ENCODE measurements at regions not wholly inside any gene's neighbourhood (a gene's known extent, or its start where the extent isn't known, plus 50 kb on each side); places are given as distances from the start of the nearest gene placed in this dataset.

DNA sequence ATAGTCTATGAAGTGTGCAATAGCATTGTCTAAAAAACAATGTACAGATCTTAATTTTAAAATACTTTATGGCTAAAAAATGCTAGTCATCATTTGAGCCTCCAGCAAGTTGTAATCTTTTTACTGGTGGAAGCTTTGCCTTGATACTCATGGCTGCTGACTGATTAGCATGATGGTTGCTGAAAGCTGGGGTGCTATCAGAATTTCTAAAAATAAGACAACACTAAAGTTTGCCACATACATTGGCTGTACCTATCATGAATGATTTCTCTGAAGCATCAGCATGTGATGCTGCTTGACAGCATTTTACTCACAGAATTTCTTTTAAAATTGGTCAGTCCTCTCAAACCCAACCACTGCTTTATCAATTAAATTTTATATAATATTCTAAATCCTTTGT, 101.5 kb upstream of the TMEM168 start:
- no peak overlapping the region for H3K4me3 ChIP-seq (ENCODE audit: low read length)
- DNase-seq (ENCODE audit: low read depth, low spot score): no peak

DNA sequence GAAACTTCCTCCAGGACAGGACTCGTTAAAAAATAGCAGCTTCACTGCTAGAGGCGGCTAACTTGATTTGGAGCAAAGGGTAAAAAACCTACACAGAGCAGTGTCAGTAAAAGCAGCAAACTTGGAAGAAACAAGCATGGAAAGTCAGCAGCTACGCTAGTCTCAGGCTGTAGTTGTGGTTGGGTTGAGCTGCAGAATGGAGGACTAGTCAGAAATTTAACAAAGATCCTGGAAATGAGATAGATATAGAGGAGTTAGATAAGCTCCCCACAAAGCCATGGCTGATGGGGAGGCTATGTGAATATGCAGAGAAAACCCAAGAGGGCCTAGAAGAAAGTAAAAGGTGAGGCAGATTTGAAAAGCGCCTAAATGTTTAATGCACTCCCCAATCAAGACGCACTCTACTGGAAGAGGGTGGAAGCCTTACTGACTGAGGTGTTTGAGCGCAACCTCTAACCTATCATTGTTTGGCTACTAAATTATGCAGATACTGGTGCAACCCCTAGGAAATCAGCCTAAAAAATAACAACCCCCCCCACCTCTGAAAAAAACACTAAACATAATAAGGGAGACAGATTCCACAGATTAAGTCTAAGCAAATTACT, 99.7 kb upstream of the TMEM168 start:
- DNase-seq (ENCODE audit: low read depth, low spot score): no peak
- H3K4me3 ChIP-seq (ENCODE audit: low read length): no peak overlapping the region

DNA sequence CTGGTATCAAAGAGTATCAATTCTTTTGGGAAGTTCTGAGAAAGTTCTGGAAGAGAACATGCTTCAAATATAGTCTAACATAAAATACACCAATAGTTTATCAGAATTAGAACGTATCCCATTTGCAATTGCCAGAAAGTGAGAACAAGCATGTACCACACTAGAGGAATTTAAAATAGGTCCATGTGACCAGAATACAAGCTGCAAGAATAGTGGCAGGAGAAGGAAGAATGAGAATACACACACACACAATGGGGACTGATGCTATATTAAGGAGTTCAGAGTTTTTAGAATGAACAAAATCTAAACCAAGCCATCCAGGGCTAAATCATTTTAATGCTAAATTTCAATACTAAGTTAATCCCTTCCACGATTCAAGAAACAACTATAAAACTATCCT, 99.1 kb upstream of the TMEM168 start:
- no peak overlapping the region for H3K4me3 ChIP-seq (ENCODE audit: low read length)

DNA sequence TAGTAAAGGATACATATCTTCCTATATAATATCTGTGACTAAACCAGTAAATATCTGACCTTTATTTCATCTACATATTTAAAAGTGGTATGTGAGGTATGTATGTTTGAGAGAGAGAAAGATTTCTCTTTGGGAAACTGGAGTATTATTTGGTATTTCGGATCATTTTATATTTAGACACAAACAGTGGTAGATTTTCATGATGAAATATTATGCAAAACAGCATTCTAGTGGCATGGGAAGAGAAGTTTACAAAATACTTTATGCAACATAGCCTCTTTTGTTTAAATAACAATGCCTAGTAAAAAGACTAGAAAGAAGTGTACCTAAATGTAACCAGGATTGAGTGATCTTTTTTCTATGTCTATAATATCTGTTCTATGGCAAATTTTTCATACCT, 98.6 kb upstream of the TMEM168 start:
- no peak for DNase-seq (ENCODE audit: low read depth, low spot score)
- no peak overlapping the region for H3K4me3 ChIP-seq (ENCODE audit: low read length)

More for the DNA sequence above, 99.1 kb upstream of the TMEM168 start:
- DNase-seq (ENCODE audit: low read depth, low spot score): no peak

DNA sequence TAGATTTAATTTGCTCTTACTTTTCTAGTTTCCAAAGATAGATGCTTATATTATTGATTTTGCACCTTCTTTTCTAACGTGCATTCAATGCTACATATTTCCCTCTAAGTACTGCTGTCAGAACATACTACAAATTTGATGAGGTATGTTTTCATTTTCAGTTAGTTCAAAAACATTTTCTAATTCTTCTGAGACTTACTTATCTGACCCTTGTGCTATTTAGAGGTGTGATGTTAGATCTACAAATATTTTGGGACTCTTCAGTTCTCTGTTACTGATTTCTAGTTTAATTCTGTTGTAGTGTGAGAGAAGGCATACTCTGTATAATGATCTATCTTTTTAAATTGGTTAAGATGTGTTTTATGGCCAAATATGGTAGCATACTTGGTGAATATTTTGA, 97.8 kb upstream of the TMEM168 start:
- no peak for DNase-seq (ENCODE audit: low read depth, low spot score)

DNA sequence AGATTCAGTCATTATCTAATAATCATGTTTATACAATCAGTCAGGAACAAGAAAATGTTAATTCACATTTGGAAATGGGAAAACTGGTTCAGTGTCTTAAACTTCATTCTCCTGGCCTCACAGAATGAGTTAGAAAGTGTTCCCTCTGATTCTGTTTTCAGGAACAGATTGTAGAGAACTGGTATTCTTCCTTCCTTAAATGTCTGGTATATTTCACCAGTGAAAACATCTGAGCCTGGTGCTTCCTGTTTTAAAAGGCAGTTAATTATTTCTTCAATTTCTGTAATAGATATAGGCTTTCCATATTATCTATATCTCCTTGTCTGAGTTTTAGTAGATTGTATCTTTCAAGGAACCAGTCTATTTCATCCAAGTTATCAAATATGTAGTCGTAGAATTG, 97.1 kb upstream of the TMEM168 start:
- DNase-seq (ENCODE audit: low read depth, low spot score): no peak
- H3K4me3 ChIP-seq (ENCODE audit: low read length): no peak overlapping the region

More for the DNA sequence above, 97.8 kb upstream of the TMEM168 start:
- no peak overlapping the region for H3K4me3 ChIP-seq (ENCODE audit: low read length)

DNA sequence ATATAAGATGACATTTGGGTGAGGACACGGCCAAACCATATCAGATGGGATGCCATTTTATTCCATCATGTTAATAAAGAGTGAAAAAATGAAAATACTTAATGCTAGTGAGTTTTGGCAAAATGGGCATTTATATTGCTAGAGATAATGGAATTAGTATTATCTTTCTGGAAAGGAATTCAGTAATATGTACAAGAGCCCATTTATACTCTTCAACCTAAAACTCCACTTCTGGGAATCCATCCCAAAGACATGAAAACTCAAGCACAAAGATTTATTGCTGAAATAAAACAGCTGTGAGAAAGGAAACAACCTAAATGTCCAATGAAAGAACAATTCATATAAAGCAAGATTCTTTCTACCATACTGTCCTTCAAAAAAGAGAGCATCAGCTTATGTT, 96.0 kb upstream of the TMEM168 start:
- H3K4me3 ChIP-seq (ENCODE audit: low read length): no peak overlapping the region
- no peak for DNase-seq (ENCODE audit: low read depth, low spot score)

DNA sequence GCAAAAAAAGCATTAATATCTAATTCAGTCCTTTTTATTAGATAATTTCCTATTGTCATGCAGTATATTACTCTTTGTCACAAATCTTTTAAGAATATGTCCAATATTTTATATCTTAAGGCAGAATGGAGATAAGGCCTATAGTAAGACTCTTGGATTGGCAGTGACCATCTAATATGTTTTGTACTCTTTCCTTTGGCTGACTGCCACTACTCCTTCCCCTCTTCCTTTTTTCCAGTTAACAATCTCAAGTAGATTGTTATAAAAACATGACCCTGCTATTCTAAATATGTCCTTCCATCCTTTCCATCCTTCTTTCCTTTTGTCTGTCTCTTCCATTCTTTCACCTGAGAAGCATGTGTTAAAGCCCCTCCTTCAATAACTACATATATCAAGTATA, 92.8 kb upstream of the TMEM168 start:
- H3K4me3 ChIP-seq (ENCODE audit: low read length): no peak overlapping the region
- DNase-seq (ENCODE audit: low read depth, low spot score): no peak

DNA sequence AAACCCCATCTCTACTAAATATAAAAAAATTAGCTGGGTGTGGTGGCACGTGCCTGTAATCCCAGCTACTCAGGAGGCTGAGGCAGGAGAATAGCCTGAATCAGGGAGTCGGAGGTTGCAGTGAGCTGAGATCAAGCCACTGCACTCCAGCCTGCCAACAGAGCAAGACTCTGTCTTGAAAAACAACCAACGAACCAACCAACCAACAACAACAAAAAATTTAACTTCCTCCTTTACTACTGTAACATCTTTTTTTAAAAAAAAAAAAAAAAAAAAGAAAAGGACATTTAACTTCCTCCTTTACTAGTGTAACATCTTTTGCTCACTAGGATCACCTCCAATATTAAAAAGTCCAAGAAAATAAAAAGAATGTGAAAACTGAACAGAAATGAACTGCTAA, 92.3 kb upstream of the TMEM168 start:
- DNase-seq (ENCODE audit: low read depth, low spot score): no peak
- no peak overlapping the region for H3K4me3 ChIP-seq (ENCODE audit: low read length)

DNA sequence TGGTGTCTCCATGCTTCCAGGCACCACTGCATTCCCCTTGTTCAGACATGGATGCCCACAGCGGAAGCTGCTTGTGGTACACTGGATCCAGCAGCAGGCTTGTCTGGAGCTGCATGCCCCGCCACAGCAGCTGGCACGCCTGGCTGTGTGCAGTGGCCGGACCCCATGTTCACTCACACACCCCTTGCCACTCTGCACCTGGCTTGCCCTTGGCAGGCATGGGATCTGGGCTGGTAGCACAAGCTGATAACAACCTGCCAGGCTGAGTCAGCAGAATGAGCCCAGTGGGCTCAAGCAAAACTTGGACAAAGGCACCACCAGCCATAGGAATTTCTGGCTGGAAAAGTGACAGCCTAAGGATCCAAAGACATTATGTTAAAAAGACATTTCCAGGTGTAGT, 91.8 kb upstream of the TMEM168 start:
- DNase-seq (ENCODE audit: low read depth, low spot score): no peak
- no peak overlapping the region for H3K4me3 ChIP-seq (ENCODE audit: low read length)

DNA sequence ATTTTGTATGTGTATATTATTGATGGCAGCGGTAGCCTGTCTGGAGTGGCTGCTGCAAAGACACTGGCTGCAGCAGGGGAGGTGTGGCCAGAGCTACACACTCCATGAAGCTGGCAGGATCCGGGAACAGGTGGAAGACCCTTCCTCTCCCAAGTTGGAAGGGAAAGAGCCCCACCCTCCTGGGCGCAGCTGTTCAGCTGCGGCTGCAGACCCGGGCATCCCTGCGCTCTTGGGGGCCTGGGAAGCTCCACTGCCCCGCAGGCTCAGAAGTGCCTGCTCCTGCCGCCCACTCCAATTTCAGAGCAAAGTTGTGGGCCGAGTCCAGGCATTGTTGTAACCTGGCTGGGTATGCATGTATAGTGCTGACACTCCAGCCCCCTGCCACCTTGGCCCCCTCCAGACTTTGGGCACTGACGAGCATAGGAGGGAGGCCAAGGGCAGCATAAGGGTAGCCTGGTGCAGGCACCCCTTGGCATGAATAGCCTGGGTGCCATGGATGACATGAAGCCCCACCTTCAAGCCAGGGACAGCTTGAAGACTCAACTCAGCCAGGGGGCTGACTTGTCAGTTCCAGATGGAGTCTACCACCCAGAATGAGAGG, 90.7 kb upstream of the TMEM168 start:
- DNase-seq (ENCODE audit: low read depth, low spot score): no peak
- H3K4me3 ChIP-seq (ENCODE audit: low read length): no peak overlapping the region

DNA sequence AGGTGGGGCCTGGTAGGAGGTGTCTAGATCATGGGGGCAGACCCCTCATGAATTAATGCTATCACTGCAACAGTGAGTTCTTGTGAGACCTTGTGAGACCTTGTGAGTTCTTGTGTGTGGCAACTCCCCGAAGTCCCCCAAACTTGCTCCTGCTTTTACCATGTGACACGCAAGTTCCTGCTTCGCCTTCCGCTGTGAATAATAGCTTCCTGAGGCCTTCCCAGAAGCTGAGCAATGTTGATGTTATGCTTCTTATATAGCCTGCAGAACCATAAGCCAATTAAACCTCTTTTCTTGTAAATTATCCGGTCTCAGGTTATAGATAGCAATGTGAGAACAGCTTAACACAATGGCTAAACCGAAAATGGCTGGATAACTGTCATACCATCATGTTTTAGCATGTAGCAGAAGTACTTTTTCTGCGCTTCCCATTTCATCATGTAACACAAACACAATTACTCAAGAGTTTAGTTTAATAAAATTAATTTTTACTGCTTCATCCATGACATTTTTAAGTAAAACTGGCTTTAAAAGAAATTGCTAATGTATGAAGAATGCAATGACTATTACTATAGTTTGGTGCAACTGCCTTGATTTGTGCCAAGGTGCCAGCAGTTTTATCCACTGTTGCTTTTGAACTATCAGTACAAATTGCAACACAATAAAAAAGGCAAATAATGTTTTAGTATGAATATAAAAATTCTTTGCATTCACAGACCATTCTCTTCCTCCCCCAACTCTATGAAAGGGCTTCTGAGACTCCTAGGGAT, 87.7 kb upstream of the TMEM168 start:
- H3K4me3 ChIP-seq (ENCODE audit: low read length): no peak overlapping the region
- no peak for DNase-seq (ENCODE audit: low read depth, low spot score)

DNA sequence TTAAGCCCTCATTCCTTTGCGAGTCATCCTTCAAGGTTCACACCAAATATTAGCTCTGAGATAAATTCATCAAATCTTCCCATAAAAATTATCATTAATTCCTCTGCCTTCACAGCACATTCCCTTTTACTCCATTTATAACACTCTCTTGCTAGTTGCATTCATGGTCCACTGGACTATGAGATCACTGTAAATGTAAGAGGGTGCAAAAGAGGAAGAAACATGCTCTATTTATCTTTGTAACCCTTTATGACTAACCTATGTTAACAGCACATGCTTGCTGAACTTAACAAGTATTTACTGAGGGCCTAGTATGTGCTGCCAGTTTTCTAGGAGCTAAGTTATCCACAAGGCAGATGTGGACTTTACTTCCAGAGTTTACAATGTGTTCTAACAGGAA, 86.7 kb upstream of the TMEM168 start:
- H3K4me3 ChIP-seq (ENCODE audit: low read length): no peak overlapping the region
- DNase-seq (ENCODE audit: low read depth, low spot score): no peak

DNA sequence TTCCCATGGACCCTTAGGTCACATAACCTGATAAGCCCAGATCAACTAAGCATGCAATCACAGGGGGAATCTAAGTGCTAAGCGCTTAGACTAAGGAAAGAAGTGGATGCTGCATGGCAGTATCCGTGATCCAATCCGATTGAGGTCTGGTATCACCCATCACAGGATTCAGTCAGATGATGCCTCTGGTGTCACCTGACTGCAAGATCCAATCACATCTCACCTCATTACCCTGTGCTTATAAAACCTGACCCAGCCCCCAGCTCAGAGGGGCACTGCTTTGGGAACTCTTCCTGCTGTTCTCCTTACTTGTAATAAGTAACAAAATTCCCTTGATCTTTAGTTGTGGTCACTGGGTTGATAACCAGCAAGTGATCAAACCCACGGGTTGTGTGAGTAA, 84.7 kb upstream of the TMEM168 start:
- no peak overlapping the region for H3K4me3 ChIP-seq (ENCODE audit: low read length)

DNA sequence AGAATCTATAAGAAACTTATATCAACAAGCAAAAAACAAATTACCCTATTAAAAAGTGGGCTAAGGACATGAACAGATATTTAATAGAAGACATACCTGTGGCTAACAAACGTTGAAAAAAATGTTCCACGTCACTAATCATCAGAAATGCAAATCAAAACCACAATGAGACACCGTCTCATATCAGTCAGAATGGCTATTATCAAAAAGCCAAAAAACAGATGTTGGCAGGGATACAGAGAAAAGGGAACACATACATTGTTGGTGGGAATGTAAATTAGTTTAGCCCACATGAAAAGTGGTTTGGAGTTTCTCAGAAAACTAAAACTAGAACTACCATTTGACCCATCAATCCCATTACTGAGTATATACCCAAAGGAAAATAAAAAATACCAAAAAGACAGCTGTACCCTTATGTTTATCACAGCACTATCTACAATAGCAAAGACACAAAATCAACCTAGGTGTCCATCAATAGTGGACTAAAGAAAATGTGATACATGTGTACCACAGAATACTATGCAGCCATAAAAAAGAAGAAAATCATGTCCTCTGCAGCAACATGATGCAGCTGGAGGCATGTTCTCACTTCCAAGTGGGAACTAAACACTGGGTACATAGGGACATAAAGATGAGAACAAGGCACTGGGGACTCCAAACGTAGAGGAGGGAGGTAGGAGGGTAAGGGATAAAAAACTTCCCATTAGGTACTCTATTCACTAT, 83.8 kb upstream of the TMEM168 start:
- H3K4me3 ChIP-seq (ENCODE audit: low read length): no peak overlapping the region
- no peak for DNase-seq (ENCODE audit: low read depth, low spot score)

More for the DNA sequence above, 84.7 kb upstream of the TMEM168 start:
- no peak for DNase-seq (ENCODE audit: low read depth, low spot score)

DNA sequence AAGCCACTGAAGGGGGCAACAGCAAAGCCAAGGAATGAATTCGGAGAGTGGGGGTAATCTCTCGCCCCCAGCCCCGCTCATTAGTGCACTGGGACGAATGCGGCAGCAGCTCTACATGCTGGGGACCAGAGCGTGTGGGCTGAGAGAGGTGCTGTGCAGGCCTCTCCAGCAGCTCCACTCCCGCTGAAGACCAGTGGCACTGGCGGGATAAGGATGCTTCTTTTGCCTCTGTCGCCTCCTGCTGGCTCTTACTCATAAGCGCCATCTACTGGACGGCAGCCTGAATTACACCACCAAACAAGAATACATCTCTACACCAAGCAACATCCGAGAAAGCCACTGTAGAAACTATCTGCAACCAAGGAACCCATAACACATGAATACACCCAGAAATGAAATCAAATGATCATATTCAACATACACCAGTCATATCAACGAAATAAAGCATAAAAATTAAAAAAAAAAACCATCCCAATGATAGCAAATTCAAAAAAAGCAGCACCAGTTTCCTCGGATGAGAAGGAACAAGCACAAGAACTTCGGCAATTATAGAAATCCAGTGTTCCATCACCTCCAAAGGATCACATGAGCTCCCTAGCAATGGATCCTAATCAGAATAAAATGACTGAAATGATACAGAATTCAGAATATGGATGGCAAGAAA, 79.0 kb upstream of the TMEM168 start:
- DNase-seq (ENCODE audit: low read depth, low spot score): peak; percentile 67
- H3K4me3 ChIP-seq (ENCODE audit: low read length): no peak overlapping the region

DNA sequence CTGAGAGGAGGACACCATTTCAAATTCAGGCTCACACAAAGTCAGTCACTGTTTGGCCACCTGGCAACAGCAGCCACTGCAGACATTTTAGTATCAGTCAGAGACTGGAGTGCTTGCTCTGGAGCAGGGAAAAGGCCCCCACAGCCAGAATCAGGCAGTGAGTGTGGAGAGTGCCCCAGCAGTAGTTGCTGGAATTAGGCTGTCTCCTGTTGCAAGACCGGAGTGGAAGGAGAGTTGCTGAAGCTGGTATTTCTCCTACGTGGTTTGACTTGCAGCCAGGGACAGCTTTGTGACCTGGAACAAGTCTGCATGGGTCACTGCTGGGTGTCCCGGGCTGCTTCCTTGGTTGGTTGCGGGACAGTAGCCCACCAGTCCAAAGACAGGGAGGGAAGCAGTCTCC, 78.4 kb upstream of the TMEM168 start:
- no peak overlapping the region for H3K4me3 ChIP-seq (ENCODE audit: low read length)
- no peak for DNase-seq (ENCODE audit: low read depth, low spot score)

DNA sequence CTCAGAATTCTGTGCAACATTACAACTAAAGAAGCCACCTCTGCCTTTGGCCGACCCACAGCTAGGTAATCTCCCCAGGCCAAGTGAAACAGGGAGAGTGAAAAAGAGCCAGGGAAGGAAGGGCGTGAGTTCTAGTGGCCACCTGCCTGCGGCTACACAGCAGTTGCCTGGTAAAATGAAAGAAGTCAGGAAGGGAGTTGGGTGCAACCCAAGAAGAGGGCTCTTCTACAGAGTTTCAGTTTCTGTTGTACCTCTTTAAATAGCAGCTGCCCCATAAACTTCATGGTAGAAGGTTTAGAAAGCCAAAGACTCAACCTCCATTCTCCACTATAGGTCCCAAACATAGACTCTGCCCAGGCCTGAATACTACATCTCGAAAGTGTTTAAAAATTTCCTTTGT, 76.2 kb upstream of the TMEM168 start:
- H3K4me3 ChIP-seq (ENCODE audit: low read length): no peak overlapping the region
- DNase-seq (ENCODE audit: low read depth, low spot score): no peak

DNA sequence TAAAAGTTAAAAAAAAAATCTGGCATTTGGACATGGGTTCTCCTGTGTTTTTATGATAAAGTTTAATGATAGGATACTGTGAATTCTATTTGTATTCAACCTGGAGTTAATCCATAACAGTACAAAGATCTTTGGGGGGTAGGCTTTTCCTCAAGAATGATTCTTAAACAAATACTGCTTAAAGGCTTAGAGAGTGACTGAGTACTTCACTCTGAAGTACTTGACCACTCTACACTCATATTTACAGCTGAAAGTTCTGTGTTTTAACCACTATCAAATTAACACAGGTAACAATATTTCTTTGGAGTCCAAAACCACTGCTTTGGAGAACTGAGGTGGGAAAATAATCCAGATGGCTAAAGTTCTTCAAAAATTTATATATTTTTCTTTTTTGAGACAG, 74.2 kb upstream of the TMEM168 start:
- no peak for DNase-seq (ENCODE audit: low read depth, low spot score)
- no peak overlapping the region for H3K4me3 ChIP-seq (ENCODE audit: low read length)

DNA sequence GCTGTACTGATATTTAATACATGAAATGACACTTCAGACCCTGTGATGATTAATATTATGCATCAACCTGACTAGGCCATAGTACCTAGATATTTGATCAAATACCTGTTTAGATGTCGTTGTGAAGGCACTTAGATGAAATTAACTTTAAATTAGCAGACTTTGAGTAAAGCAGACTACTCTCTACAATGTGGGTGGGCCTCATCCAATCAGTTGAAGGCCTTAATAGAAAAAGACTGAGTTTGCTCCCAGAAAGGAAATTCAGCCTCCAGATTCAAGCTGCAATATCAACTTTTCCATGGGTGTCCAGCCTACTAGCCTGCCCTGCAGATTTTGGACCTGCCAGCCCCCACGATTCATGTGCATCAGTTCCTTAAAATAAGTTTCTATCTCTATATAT, 68.6 kb upstream of the TMEM168 start:
- no peak overlapping the region for H3K4me3 ChIP-seq (ENCODE audit: low read length)
- DNase-seq (ENCODE audit: low read depth, low spot score): no peak

Data from Jurkat, Clone E6-1 (cell line).